Ectodermal cell (in vitro differentiated cells): ENCODE measurements at regions not wholly inside any gene's neighbourhood (a gene's known extent, or its start where the extent isn't known, plus 50 kb on each side); places are given as distances from the start of the nearest gene placed in this dataset.
A peak's percentile ranks its signal among the peaks of the same experiment; 100 is the strongest.

Experiments
- H3K27ac ChIP-seq: 2 replicates; pipeline ENCODE4 v1.7.0; 2013; ENCODE audit warnings: mild to moderate bottlenecking, low read depth, low read length; ENCODE audit not compliant: insufficient read depth, poor library complexity, severe bottlenecking
- H3K27me3 ChIP-seq: 2 replicates; pipeline ENCODE4 v1.7.0; 2013; ENCODE audit warnings: mild to moderate bottlenecking, low read length; ENCODE audit not compliant: insufficient read depth, control insufficient read depth, poor library complexity, severe bottlenecking
- H3K36me3 ChIP-seq: one replicate; pipeline ENCODE4 v1.7.0; 2013; ENCODE audit warnings: low read length; ENCODE audit not compliant: control insufficient read depth, insufficient read depth
- H3K4me1 ChIP-seq: one replicate; pipeline ENCODE4 v1.7.0; 2013; ENCODE audit warnings: low read length; ENCODE audit not compliant: control insufficient read depth, insufficient read depth
- H3K4me3 ChIP-seq: 2 replicates; pipeline ENCODE4 v1.7.0; 2013; ENCODE audit warnings: low read depth, low read length, control low read depth; ENCODE audit not compliant: insufficient read depth
- H3K9me3 ChIP-seq: 2 replicates; pipeline ENCODE4 v1.7.0; 2013; ENCODE audit warnings: mild to moderate bottlenecking, low read length, moderate library complexity; ENCODE audit not compliant: control insufficient read depth
- WGBS, 2 experiments: methylation state at CpG; one replicate each; pipeline ENCODE4 v1.1.7; 2013; ENCODE audit warnings: missing lambda C conversion rate in 2 of 2; 5-methylcytosine and 5-hydroxymethylcytosine counted together

- H3K9me3 ChIP-seq, result no peaks in the 10 kb centered on the region
- H3K36me3 ChIP-seq, result no peaks in the 10 kb centered on the region
- peaks cover 38% of the 10 kb centered on the region for H3K4me1 ChIP-seq
- no peaks in the 10 kb centered on the region for H3K27me3 ChIP-seq
- H3K4me3 ChIP-seq, result no peak overlapping the region
- WGBS, 2 experiments, result 35 to 50% methylated on average over 2 to 4 of the region's 4 CpGs
- H3K27ac ChIP-seq, result peak overlapping the region; percentile 88
Observed at GRCh38 chr2:199581408-199581807, 123.7 kb upstream of the SATB2 start.

- Histone ChIP-seq H3K9me3 (no peaks in the 10 kb centered on the region), H3K27ac (no peak overlapping the region), H3K27me3 (no peaks in the 10 kb centered on the region), H3K4me3 (no peak overlapping the region), H3K36me3 (no peaks in the 10 kb centered on the region), H3K4me1 (peaks cover 2% of the 10 kb centered on the region)
- WGBS, 2 experiments, result 88 to 97% methylated on average over 2 of the region's 2 CpGs
Observed at GRCh38 chr2:199575416-199575815, 117.7 kb upstream of the SATB2 start.

- Histone ChIP-seq H3K27me3 (no peaks in the 10 kb centered on the region), H3K36me3 (no peaks in the 10 kb centered on the region), H3K4me1 (no peaks in the 10 kb centered on the region), H3K27ac (no peak overlapping the region), H3K9me3 (no peaks in the 10 kb centered on the region), H3K4me3 (no peak overlapping the region)
- WGBS, 2 experiments, result 87 to 100% methylated on average over 1 of the region's 1 CpG
Observed at GRCh38 chr2:199572571-199572970, 114.8 kb upstream of the SATB2 start.

GRCh38 chr2:199570934-199571333, 113.2 kb upstream of the SATB2 start:
- Histone ChIP-seq H3K36me3 (no peaks in the 10 kb centered on the region), H3K27me3 (no peaks in the 10 kb centered on the region), H3K4me1 (no peaks in the 10 kb centered on the region), H3K4me3 (no peak overlapping the region), H3K27ac (no peak overlapping the region), H3K9me3 (no peaks in the 10 kb centered on the region)
- WGBS, 2 experiments, result 65 to 97% methylated on average over 2 of the region's 2 CpGs

GRCh38 chr2:199569336-199569735, 111.6 kb upstream of the SATB2 start:
- Histone ChIP-seq H3K27me3 (no peaks in the 10 kb centered on the region), H3K4me3 (no peak overlapping the region), H3K9me3 (no peaks in the 10 kb centered on the region), H3K4me1 (no peaks in the 10 kb centered on the region), H3K27ac (no peak overlapping the region), H3K36me3 (no peaks in the 10 kb centered on the region)
- WGBS, 2 experiments, result no CpG with 5 or more reads among the region's 1 CpG

GRCh38 chr2:199558156-199558555, 100.4 kb upstream of the SATB2 start:
- Histone ChIP-seq H3K4me3 (no peak overlapping the region), H3K9me3 (no peaks in the 10 kb centered on the region), H3K36me3 (no peaks in the 10 kb centered on the region), H3K27ac (no peak overlapping the region), H3K27me3 (no peaks in the 10 kb centered on the region), H3K4me1 (no peaks in the 10 kb centered on the region)
- 96 to 98% methylated on average over 12 to 13 of the region's 14 CpGs for WGBS, 2 experiments

GRCh38 chr2:199556527-199557285, 99.0 kb upstream of the SATB2 start:
- 95 to 96% methylated on average over 12 of the region's 12 CpGs for WGBS, 2 experiments
- Histone ChIP-seq H3K9me3 (no peaks in the 10 kb centered on the region), H3K27me3 (no peaks in the 10 kb centered on the region), H3K27ac (no peak overlapping the region), H3K4me1 (no peaks in the 10 kb centered on the region), H3K36me3 (no peaks in the 10 kb centered on the region), H3K4me3 (no peak overlapping the region)

- WGBS, 2 experiments, result 89% methylated on average over 1 of the region's 2 CpGs; no CpG with 5 or more reads in 1 of the 2 experiments
- H3K27me3 ChIP-seq, result no peaks in the 10 kb centered on the region
Observed at GRCh38 chr2:199554026-199554425, 96.3 kb upstream of the SATB2 start.

GRCh38 chr2:199552141-199552540, 94.4 kb upstream of the SATB2 start:
- H3K36me3 ChIP-seq, result no peaks in the 10 kb centered on the region
- H3K9me3 ChIP-seq, result no peaks in the 10 kb centered on the region
- no peak overlapping the region for H3K27ac ChIP-seq
- H3K4me3 ChIP-seq, result no peak overlapping the region
- no peaks in the 10 kb centered on the region for H3K4me1 ChIP-seq
- H3K27me3 ChIP-seq, result no peaks in the 10 kb centered on the region
- 94% methylated on average over 6 of the region's 6 CpGs for WGBS, 2 experiments

More at GRCh38 chr2:199554026-199554425, 96.3 kb upstream of the SATB2 start:
- Histone ChIP-seq H3K36me3 (no peaks in the 10 kb centered on the region), H3K4me3 (no peak overlapping the region), H3K27ac (no peak overlapping the region), H3K4me1 (no peaks in the 10 kb centered on the region), H3K9me3 (no peaks in the 10 kb centered on the region)

- Histone ChIP-seq H3K27ac (no peak overlapping the region), H3K36me3 (no peaks in the 10 kb centered on the region), H3K9me3 (no peaks in the 10 kb centered on the region), H3K4me1 (no peaks in the 10 kb centered on the region), H3K27me3 (no peaks in the 10 kb centered on the region), H3K4me3 (no peak overlapping the region)
- 92% methylated on average over 4 of the region's 4 CpGs for WGBS, 2 experiments
Observed at GRCh38 chr2:199543606-199544172, 86.0 kb upstream of the SATB2 start.
